SK-N-SH treated with all-trans-retinoic acid at 6 μM for 48 hours (cell line): ENCODE measurements at regions not wholly inside any gene's neighbourhood (a gene's known extent, or its start where the extent isn't known, plus 50 kb on each side); places are given as distances from the start of the nearest gene placed in this dataset.

Experiments
- ATAC-seq: fragments of 200-7000 bp; cut with Tn5 transposase; 3 replicates; pipeline ENCODE4 v1.9.1; 2020; ENCODE audit warnings: mild to moderate bottlenecking, moderate library complexity
- CREB5 ChIP-seq: fragments of 250-450 bp; sonication (Bioruptor Pico); IDR thresholded peaks from 2 replicates; pipeline ENCODE4 v1.5.1; 2020; ENCODE audit warnings: low read depth, mild to moderate bottlenecking, moderate library complexity
- CSDC2 ChIP-seq: fragments of 250-450 bp; sonication (Bioruptor Pico); IDR thresholded peaks from 2 replicates; pipeline ENCODE4 v1.5.0; 2020; ENCODE audit warnings: mild to moderate bottlenecking, moderate library complexity
- CSRNP3 ChIP-seq: fragments of 250-450 bp; sonication (Bioruptor Pico); IDR thresholded peaks from 2 replicates; pipeline ENCODE4 v1.5.1; 2021; ENCODE audit warnings: mild to moderate bottlenecking, moderate library complexity
- ESRRG ChIP-seq: fragments of 250-450 bp; sonication (Bioruptor Pico); IDR thresholded peaks from 2 replicates; pipeline ENCODE4 v1.6.1; 2021; ENCODE audit warnings: mild to moderate bottlenecking
- GLIS3 ChIP-seq: fragments of 250-450 bp; sonication (Bioruptor Pico); IDR thresholded peaks from 2 replicates; pipeline ENCODE4 v1.5.0; 2020; ENCODE audit warnings: mild to moderate bottlenecking, moderate library complexity
- ISL1 ChIP-seq: fragments of 250-450 bp; sonication (Bioruptor Pico); IDR thresholded peaks from 2 replicates; pipeline ENCODE4 v2.1.2; 2022; ENCODE audit warnings: mild to moderate bottlenecking, moderate library complexity
- OSR1 ChIP-seq: fragments of 250-450 bp; sonication (Bioruptor Pico); IDR thresholded peaks from 2 replicates; pipeline ENCODE4 v1.8.0; 2022; ENCODE audit warnings: moderate library complexity, mild to moderate bottlenecking, inconsistent platforms
- PATZ1 ChIP-seq: fragments of 250-450 bp; sonication (Bioruptor Pico); IDR thresholded peaks from 2 replicates; pipeline ENCODE4 v1.8.0; 2020; ENCODE audit warnings: mild to moderate bottlenecking, moderate library complexity, borderline replicate concordance
- POU6F1 ChIP-seq: fragments of 250-450 bp; sonication (Bioruptor Pico); IDR thresholded peaks from 2 replicates; pipeline ENCODE4 v1.8.0; 2021; ENCODE audit warnings: low read depth, mild to moderate bottlenecking, moderate library complexity, borderline replicate concordance
- PPARA ChIP-seq: fragments of 250-450 bp; sonication (Bioruptor Pico); IDR thresholded peaks from 2 replicates; pipeline ENCODE4 v1.5.0; 2020; ENCODE audit warnings: mild to moderate bottlenecking, borderline replicate concordance
- RARB ChIP-seq: fragments of 250-450 bp; sonication (Bioruptor Pico); IDR thresholded peaks from 2 replicates; pipeline ENCODE4 v1.8.0; 2021; ENCODE audit warnings: mild to moderate bottlenecking, moderate library complexity
- SNAI2 ChIP-seq: fragments of 250-450 bp; sonication (Bioruptor Pico); IDR thresholded peaks from 2 replicates; pipeline ENCODE4 v1.5.0; 2020; ENCODE audit warnings: mild to moderate bottlenecking, moderate library complexity
- TCF4 ChIP-seq: fragments of 250-450 bp; sonication (Bioruptor Pico); IDR thresholded peaks from 2 replicates; pipeline ENCODE4 v1.8.0; 2021; ENCODE audit warnings: mild to moderate bottlenecking, moderate library complexity, borderline replicate concordance
- TOX ChIP-seq: fragments of 250-450 bp; sonication (Bioruptor Pico); IDR thresholded peaks from 2 replicates; pipeline ENCODE4 v1.8.0; 2021; ENCODE audit warnings: mild to moderate bottlenecking, moderate library complexity, borderline replicate concordance
- TSHZ2 ChIP-seq: fragments of 250-450 bp; sonication (Bioruptor Pico); IDR thresholded peaks from 2 replicates; pipeline ENCODE4 v1.5.0; 2020; ENCODE audit warnings: mild to moderate bottlenecking, moderate library complexity
- ZC3H10 ChIP-seq: fragments of 250-450 bp; sonication (Bioruptor Pico); IDR thresholded peaks from 2 replicates; pipeline ENCODE4 v1.5.1; 2021; ENCODE audit warnings: mild to moderate bottlenecking, moderate library complexity
- ZFP3 ChIP-seq: fragments of 250-450 bp; sonication (Bioruptor Pico); IDR thresholded peaks from 2 replicates; pipeline ENCODE4 v1.5.0; 2020; ENCODE audit warnings: mild to moderate bottlenecking, moderate library complexity
- ZFP30 ChIP-seq: fragments of 450-650 bp; formaldehyde crosslinking; IDR thresholded peaks from 2 replicates; pipeline ENCODE4 v1.5.0; 2022; ENCODE audit warnings: mild to moderate bottlenecking, moderate library complexity
- ZNF565 ChIP-seq: fragments of 450-650 bp; formaldehyde crosslinking; conservative IDR thresholded peaks from 2 replicates; pipeline ENCODE4 v1.5.0; 2020; ENCODE audit warnings: low read depth, mild to moderate bottlenecking, moderate library complexity
- ZNF70 ChIP-seq: fragments of 450-650 bp; formaldehyde crosslinking; IDR thresholded peaks from 2 replicates; pipeline ENCODE4 v1.5.0; 2020; ENCODE audit warnings: mild to moderate bottlenecking, moderate library complexity
- ZNF8 ChIP-seq: fragments of 450-650 bp; formaldehyde crosslinking; IDR thresholded peaks from 2 replicates; pipeline ENCODE4 v1.5.0; 2020; ENCODE audit warnings: mild to moderate bottlenecking, moderate library complexity

GRCh38 chr5:72744136-72744535 lies 72.3 kb upstream of the TNPO1 start:
- no peak for ATAC-seq
- TF ChIP-seq PPARA (CRISPR knock-in tag) (no peak), CSDC2 (CRISPR knock-in tag) (no peak), ZNF70 (no peak), ZFP3 (CRISPR knock-in tag) (no peak), CREB5 (CRISPR knock-in tag) (no peak), GLIS3 (CRISPR knock-in tag) (no peak), CSRNP3 (CRISPR knock-in tag) (no peak)

- ATAC-seq, result 0 out of 3 replicates have a peak, but pooled peaks have one; percentile 21
- TF ChIP-seq RARB, result no peak
- TF ChIP-seq TSHZ2 (CRISPR knock-in tag), result no peak
- no peak for TF ChIP-seq ZFP30 (CRISPR knock-in tag)
- no peak for TF ChIP-seq GLIS3 (CRISPR knock-in tag)
- no peak for TF ChIP-seq ISL1 (CRISPR knock-in tag)
- no peak for TF ChIP-seq PPARA (CRISPR knock-in tag)
- no peak for TF ChIP-seq ZFP3 (CRISPR knock-in tag)
- TF ChIP-seq SNAI2 (CRISPR knock-in tag), result no peak
- TF ChIP-seq POU6F1 (CRISPR knock-in tag), result no peak
Measured at GRCh38 chr5:72741805-72742204, 74.7 kb upstream of the TNPO1 start.

GRCh38 chr5:72733810-72734209 lies 82.7 kb upstream of the TNPO1 start:
- no peak for TF ChIP-seq ZNF565 (CRISPR knock-in tag)
- no peak for TF ChIP-seq ESRRG (CRISPR knock-in tag)
- no peak for TF ChIP-seq ZC3H10 (CRISPR knock-in tag)
- no peak for TF ChIP-seq CSDC2 (CRISPR knock-in tag)
- no peak for TF ChIP-seq CREB5 (CRISPR knock-in tag)
- TF ChIP-seq OSR1 (CRISPR knock-in tag), result no peak
- no peak for TF ChIP-seq POU6F1 (CRISPR knock-in tag)
- no peak for TF ChIP-seq PPARA (CRISPR knock-in tag)
- no peak for TF ChIP-seq ZNF8
- no peak for TF ChIP-seq GLIS3 (CRISPR knock-in tag)
- TF ChIP-seq PATZ1, result no peak
- no peak for TF ChIP-seq TOX (CRISPR knock-in tag)
- no peak for TF ChIP-seq TCF4 (CRISPR knock-in tag)
- no peak for TF ChIP-seq ISL1 (CRISPR knock-in tag)
- no peak for TF ChIP-seq TSHZ2 (CRISPR knock-in tag)
- TF ChIP-seq, all 23 proteins: peak for 0
- ATAC-seq, result no peak
